ENCODE measurements at regions not wholly inside any gene's neighbourhood (a gene's known extent, or its start where the extent isn't known, plus 50 kb on each side); places are given as distances from the start of the nearest gene placed in this dataset.
"Not testable (repeated sequence)": the region's sequence is repeated elsewhere in the genome, so short reads cannot be mapped to it uniquely, and the experiment has no call there.

DNA sequence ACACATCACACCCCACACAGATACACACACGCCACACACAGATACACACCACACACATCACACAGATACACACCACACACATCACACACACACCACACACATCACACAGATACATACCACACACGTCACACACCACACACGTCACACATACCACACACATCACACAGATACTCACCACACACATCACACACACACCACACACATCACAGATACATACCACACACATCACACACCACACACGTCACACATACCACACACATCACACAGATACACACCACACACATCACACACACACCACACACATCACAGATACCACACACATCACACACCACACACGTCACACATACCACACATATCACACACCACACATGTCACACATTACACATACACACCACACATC is 159.3 kb downstream of the NDUFA10 start:
- H3K9me3 ChIP-seq (ENCODE audit: control insufficient read depth, insufficient read depth, low read length); H3K36me3 ChIP-seq (ENCODE audit: control insufficient read depth, insufficient read depth, low read length); H3K27me3 ChIP-seq (ENCODE audit: control insufficient read depth, insufficient read depth, low read length); DNase-seq (ENCODE audit: low read depth, low spot score); H3K4me3 ChIP-seq (ENCODE audit: low read length); H3K4me1 ChIP-seq (ENCODE audit: control insufficient read depth, insufficient read depth, low read length); H3K27ac ChIP-seq (ENCODE audit: low read length): not testable (repeated sequence)
- 100% methylated on average over 5 of the region's 5 CpGs for WGBS (ENCODE audit: insufficient coverage, insufficient read length)

DNA sequence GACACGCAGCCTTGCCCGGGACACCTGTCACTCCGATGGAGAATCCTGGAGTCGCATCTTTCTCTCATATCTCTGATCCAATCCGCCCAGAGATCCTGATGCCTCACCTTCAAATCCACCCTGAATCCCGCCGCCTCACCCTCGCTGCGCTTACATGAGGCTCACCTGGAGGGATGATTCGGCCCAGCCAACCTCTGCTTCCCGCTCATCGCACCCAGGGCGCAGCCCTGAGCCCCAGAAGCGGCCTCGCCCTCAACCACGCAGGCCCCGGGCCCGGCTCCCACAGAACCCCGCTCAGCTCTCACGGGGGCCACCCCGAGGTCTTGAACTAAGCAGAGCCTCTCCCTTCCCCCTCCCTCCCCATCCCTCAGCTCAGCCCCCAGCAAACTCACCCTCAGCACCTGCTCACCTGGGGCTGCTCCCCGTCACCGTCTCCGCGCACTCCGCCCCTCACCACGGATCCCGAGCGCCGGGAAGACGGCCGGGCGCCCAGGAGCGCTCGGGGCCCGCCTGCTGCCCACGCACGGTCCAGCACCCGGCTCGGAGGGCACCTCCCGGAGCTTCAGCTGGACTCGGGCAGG is 160.0 kb downstream of the NDUFA10 start:
- no peaks in the 10 kb centered on the region for H3K4me1 ChIP-seq (ENCODE audit: control insufficient read depth, insufficient read depth, low read length)
- no peak overlapping the region for H3K27ac ChIP-seq (ENCODE audit: low read length)
- no peaks in the 10 kb centered on the region for H3K27me3 ChIP-seq (ENCODE audit: control insufficient read depth, insufficient read depth, low read length)
- WGBS (ENCODE audit: insufficient coverage, insufficient read length), result no CpG with 5 or more reads among the region's 42 CpGs
- H3K4me3 ChIP-seq (ENCODE audit: low read length), result no peak overlapping the region
- H3K9me3 ChIP-seq (ENCODE audit: control insufficient read depth, insufficient read depth, low read length), result no peaks in the 10 kb centered on the region; the same call in 1 of the 2 replicates
- H3K36me3 ChIP-seq (ENCODE audit: control insufficient read depth, insufficient read depth, low read length), result no peaks in the 10 kb centered on the region
- DNase-seq (ENCODE audit: low read depth, low spot score), result no peak

DNA sequence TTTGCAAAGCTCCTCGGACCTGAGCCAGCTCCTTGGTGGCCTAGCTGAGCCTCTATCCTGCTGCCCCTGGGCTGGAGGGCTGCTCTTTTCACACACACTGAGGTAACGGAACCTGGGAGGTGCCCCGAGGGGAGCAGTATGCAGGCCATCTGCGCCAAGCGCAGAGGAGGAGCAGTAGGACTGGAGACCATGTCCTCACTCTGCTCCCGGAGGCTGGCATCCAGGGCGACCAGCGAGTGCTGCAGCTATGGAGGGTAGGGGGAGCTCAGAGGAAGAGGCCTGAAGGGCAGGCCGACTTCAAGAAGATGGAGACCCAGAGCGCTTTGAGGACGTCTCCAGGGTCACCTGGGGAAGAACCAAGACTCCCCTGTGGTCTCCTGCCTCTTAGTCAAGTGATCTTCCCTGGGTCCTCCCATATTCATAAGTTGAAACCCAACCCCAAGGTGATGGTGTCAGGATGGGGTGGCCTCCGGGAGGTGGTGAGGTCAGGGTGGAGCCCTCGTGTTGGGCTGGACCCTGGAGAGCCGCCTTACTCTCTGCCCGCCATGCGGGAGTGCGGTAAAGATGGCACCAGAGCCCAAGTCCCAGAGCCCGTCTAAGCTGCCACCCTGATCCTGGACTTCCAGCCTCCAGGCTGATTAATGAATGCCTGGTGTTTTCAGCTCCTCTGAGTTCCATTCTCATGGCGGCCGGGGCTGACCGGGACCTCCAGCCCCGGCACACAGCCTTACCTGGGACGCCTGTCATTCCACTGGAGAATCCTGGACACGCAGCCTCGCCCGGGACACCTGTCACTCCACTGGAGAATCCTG is 160.7 kb downstream of the NDUFA10 start:
- Histone ChIP-seq H3K4me1 (ENCODE audit: control insufficient read depth, insufficient read depth, low read length) (no peaks in the 10 kb centered on the region), H3K36me3 (ENCODE audit: control insufficient read depth, insufficient read depth, low read length) (no peaks in the 10 kb centered on the region), H3K4me3 (ENCODE audit: low read length) (no peak overlapping the region), H3K27me3 (ENCODE audit: control insufficient read depth, insufficient read depth, low read length) (no peaks in the 10 kb centered on the region), H3K27ac (ENCODE audit: low read length) (no peak overlapping the region), H3K9me3 (ENCODE audit: control insufficient read depth, insufficient read depth, low read length) (no peaks in the 10 kb centered on the region; the same call in 1 of the 2 replicates)
- WGBS (ENCODE audit: insufficient coverage, insufficient read length), result no CpG with 5 or more reads among the region's 26 CpGs
- DNase-seq (ENCODE audit: low read depth, low spot score), result no peak

DNA sequence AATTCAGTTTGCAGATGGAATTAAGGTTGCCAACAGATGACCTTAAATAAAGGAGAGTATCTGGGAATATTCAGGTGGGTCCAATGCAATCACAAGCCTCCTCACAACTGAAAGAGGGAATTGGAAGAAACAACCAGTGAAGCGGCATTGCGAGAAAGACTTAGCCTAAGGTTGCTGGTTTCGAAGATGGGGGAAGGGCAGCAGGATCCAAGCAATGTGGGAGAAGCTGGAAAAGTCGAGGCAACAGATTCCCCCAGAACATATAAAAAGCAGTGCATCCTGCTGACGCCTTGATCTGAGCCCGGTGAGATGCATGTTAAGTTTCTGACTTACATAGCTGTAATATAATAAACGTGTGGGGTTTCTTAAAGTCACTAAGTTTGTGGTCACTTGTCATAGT is 162.5 kb downstream of the NDUFA10 start:
- no peaks in the 10 kb centered on the region for H3K4me1 ChIP-seq (ENCODE audit: control insufficient read depth, insufficient read depth, low read length)
- H3K9me3 ChIP-seq (ENCODE audit: control insufficient read depth, insufficient read depth, low read length), result no peaks in the 10 kb centered on the region
- H3K36me3 ChIP-seq (ENCODE audit: control insufficient read depth, insufficient read depth, low read length), result no peaks in the 10 kb centered on the region
- no peak overlapping the region for H3K4me3 ChIP-seq (ENCODE audit: low read length)
- no peak overlapping the region for H3K27ac ChIP-seq (ENCODE audit: low read length)
- WGBS (ENCODE audit: insufficient coverage, insufficient read length), result no CpG with 5 or more reads among the region's 7 CpGs
- DNase-seq (ENCODE audit: low read depth, low spot score), result no peak
- H3K27me3 ChIP-seq (ENCODE audit: control insufficient read depth, insufficient read depth, low read length), result no peaks in the 10 kb centered on the region

DNA sequence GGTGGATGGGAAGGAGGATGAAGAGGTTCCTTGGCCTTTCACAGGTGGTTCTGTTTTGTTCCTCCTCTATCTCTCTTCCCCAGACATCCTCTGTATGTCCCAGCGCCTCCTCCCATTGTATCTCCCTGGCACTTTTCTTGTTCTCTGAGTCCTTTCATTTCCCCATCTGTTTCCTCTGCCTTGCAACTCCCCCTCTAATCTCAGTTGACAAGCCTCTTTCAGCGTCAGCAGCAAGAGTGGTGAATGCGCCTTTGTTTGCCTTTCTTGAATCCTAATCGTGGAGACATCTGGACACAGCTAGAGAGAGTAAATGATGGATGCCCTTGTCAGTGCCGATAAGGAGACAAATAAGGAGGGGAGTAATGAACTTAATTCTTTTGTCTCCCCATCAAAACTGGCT is 167.0 kb downstream of the NDUFA10 start:
- Histone ChIP-seq H3K9me3 (ENCODE audit: control insufficient read depth, insufficient read depth, low read length) (no peaks in the 10 kb centered on the region; the same call in 1 of the 2 replicates), H3K36me3 (ENCODE audit: control insufficient read depth, insufficient read depth, low read length) (no peaks in the 10 kb centered on the region), H3K27ac (ENCODE audit: low read length) (no peak overlapping the region), H3K4me3 (ENCODE audit: low read length) (no peak overlapping the region), H3K27me3 (ENCODE audit: control insufficient read depth, insufficient read depth, low read length) (no peaks in the 10 kb centered on the region), H3K4me1 (ENCODE audit: control insufficient read depth, insufficient read depth, low read length) (no peaks in the 10 kb centered on the region)
- DNase-seq (ENCODE audit: low read depth, low spot score), result no peak
- WGBS (ENCODE audit: insufficient coverage, insufficient read length), result no CpG with 5 or more reads among the region's 5 CpGs

DNA sequence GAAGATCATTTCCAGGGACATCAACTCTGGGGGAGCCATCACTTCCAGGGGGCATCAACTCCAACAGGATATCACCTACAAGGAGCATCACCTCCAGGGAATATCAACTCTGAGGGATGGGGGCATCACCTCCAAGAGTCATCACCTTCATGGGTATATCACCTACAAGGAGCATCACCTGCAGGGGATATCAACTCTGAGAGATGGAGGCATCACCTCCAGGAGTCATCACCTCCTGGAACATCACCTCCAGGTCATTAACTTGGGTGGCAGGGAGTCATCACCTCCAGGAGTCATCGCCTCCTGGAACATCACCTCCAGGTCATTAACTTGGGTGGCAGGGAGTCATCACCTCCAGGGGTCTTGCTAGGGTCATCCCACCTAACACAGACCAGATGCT is 167.6 kb downstream of the NDUFA10 start:
- H3K9me3 ChIP-seq (ENCODE audit: control insufficient read depth, insufficient read depth, low read length), result no peaks in the 10 kb centered on the region; the same call in 1 of the 2 replicates
- no peak overlapping the region for H3K4me3 ChIP-seq (ENCODE audit: low read length)
- no CpG with 5 or more reads among the region's 1 CpG for WGBS (ENCODE audit: insufficient coverage, insufficient read length)
- no peaks in the 10 kb centered on the region for H3K4me1 ChIP-seq (ENCODE audit: control insufficient read depth, insufficient read depth, low read length)
- no peaks in the 10 kb centered on the region for H3K27me3 ChIP-seq (ENCODE audit: control insufficient read depth, insufficient read depth, low read length)
- H3K27ac ChIP-seq (ENCODE audit: low read length), result no peak overlapping the region
- no peak for DNase-seq (ENCODE audit: low read depth, low spot score)
- no peaks in the 10 kb centered on the region for H3K36me3 ChIP-seq (ENCODE audit: control insufficient read depth, insufficient read depth, low read length)

DNA sequence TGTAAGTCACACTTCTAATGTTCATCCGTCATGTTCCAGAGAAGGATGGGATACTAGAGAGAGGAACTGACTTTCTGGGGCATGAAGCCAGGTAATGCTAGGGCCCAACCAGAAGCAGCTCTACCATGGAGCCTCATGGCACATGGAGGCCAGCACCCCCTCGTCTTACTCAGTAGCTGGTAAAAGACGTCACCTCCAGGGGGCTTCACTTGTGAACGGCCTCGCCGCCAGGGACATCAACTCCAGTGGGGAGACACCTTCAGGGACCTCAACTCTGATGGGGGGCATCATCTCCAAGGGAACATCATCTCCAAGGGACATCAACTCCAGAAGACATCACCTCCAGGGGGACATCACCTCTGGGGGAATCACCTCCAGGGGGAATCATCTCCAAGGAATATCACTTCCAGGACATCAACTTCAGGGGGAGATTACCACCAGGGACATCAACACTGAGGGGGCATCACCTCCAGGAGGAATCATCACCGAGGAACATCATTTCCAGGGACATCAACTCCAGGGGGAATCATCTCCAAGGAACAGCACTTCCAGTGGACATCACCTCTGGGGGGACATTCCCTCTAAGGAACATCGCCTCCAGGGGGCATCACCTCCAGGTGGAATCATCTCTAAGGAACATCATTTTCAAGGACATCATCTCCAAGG is 168.4 kb downstream of the NDUFA10 start:
- no peaks in the 10 kb centered on the region for H3K4me1 ChIP-seq (ENCODE audit: control insufficient read depth, insufficient read depth, low read length)
- H3K4me3 ChIP-seq (ENCODE audit: low read length), result no peak overlapping the region
- no peak for DNase-seq (ENCODE audit: low read depth, low spot score)
- WGBS (ENCODE audit: insufficient coverage, insufficient read length), result no CpG with 5 or more reads among the region's 8 CpGs
- no peak overlapping the region for H3K27ac ChIP-seq (ENCODE audit: low read length)
- no peaks in the 10 kb centered on the region; the same call in 1 of the 2 replicates for H3K9me3 ChIP-seq (ENCODE audit: control insufficient read depth, insufficient read depth, low read length)
- H3K36me3 ChIP-seq (ENCODE audit: control insufficient read depth, insufficient read depth, low read length), result no peaks in the 10 kb centered on the region
- no peaks in the 10 kb centered on the region for H3K27me3 ChIP-seq (ENCODE audit: control insufficient read depth, insufficient read depth, low read length)

DNA sequence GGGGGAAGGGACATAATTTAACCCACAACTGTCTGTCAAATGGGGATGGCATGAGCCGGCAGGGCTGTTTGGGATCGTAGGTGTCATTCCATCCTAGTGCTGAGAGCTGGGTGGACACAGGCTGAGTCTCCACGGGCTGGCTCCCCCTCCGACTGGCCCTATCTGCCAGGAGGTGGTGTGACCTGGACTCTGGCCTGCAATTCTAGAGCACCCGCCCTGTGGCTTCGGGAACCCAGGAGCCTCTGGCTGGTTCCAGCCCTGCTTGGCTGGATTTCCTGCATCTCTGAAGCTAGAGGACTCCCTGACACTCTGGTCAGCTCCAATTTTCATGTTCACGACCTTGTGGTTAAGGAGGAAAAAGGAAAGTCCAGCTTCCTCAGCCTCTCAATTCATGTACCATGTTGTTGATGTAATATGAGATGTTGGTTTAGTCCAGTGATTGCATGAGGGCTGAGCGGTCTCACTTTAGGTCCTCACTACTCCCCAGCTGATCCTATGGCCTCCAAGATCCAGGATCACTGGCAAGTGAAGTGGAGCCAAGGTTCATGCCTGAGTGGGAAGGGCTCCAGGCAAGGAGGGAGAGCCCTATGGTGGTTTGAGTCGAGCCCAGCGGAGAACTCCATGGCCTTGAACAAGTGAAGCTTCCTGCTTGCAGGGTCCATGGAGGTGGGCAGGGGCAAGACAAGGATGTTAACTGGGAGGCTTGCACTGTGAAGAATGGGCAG is 169.1 kb downstream of the NDUFA10 start:
- Histone ChIP-seq H3K4me1 (ENCODE audit: control insufficient read depth, insufficient read depth, low read length) (no peaks in the 10 kb centered on the region), H3K27me3 (ENCODE audit: control insufficient read depth, insufficient read depth, low read length) (no peaks in the 10 kb centered on the region), H3K4me3 (ENCODE audit: low read length) (no peak overlapping the region), H3K27ac (ENCODE audit: low read length) (no peak overlapping the region), H3K9me3 (ENCODE audit: control insufficient read depth, insufficient read depth, low read length) (no peaks in the 10 kb centered on the region; the same call in 1 of the 2 replicates), H3K36me3 (ENCODE audit: control insufficient read depth, insufficient read depth, low read length) (no peaks in the 10 kb centered on the region)
- no CpG with 5 or more reads among the region's 10 CpGs for WGBS (ENCODE audit: insufficient coverage, insufficient read length)
- DNase-seq (ENCODE audit: low read depth, low spot score), result no peak

DNA sequence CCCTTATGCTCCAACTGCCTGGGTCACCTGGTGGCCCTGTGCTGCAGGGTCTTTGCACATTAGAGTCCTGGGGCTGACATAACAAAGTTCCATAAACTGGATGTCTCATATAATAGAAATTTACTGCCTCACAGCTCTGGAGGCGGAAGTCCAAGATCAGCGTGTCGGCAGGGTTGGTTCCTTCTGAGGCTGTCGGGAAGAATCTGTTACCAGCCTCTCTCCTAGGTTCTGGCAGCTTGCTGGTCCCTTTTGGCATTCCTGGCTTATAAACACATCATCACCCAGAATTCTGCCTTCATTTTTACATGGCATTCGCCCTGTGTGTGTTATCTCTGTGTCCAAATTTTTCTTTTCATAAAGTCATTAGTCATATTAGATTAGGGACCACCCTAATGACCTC is 170.5 kb downstream of the NDUFA10 start:
- H3K27ac ChIP-seq (ENCODE audit: low read length), result no peak overlapping the region
- H3K9me3 ChIP-seq (ENCODE audit: control insufficient read depth, insufficient read depth, low read length), result no peaks in the 10 kb centered on the region; the same call in 1 of the 2 replicates
- no peak for DNase-seq (ENCODE audit: low read depth, low spot score)
- H3K36me3 ChIP-seq (ENCODE audit: control insufficient read depth, insufficient read depth, low read length), result no peaks in the 10 kb centered on the region
- H3K4me3 ChIP-seq (ENCODE audit: low read length), result no peak overlapping the region
- no peaks in the 10 kb centered on the region for H3K4me1 ChIP-seq (ENCODE audit: control insufficient read depth, insufficient read depth, low read length)
- H3K27me3 ChIP-seq (ENCODE audit: control insufficient read depth, insufficient read depth, low read length), result no peaks in the 10 kb centered on the region
- WGBS (ENCODE audit: insufficient coverage, insufficient read length), result no CpG with 5 or more reads among the region's 5 CpGs

DNA sequence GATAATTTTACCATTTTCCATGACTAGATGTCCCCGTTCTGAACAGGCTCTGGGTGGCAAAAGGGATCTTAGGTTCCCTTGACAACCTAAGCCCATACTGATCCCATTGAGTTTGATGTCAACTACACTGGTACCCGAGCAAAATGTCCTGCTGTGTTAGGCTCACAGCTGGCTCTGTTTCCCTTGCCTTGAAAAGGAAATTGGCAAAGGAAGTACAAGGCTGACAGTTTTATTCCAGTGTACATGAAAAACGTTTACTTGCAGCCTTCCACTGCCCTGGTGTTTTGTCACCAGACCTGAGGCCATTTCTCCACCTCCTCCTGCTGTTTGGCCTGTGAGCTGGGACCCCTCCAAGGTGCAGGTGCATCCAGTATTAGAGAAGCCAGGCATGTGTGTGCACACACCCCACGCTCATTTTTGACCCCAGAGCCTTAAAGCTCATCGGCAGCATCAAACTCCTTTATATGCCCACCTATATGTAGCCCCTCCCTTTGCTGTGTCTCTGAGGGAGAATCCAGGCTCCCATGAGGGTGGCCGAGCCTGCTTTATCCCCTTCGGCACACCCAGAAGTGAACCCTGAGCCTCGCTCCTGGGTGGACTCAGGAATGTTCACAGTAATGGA is 171.3 kb downstream of the NDUFA10 start:
- Histone ChIP-seq H3K9me3 (ENCODE audit: control insufficient read depth, insufficient read depth, low read length) (no peaks in the 10 kb centered on the region; the same call in 1 of the 2 replicates), H3K27ac (ENCODE audit: low read length) (no peak overlapping the region), H3K4me1 (ENCODE audit: control insufficient read depth, insufficient read depth, low read length) (no peaks in the 10 kb centered on the region), H3K36me3 (ENCODE audit: control insufficient read depth, insufficient read depth, low read length) (no peaks in the 10 kb centered on the region), H3K4me3 (ENCODE audit: low read length) (no peak overlapping the region), H3K27me3 (ENCODE audit: control insufficient read depth, insufficient read depth, low read length) (no peaks in the 10 kb centered on the region)
- no CpG with 5 or more reads among the region's 8 CpGs for WGBS (ENCODE audit: insufficient coverage, insufficient read length)
- no peak for DNase-seq (ENCODE audit: low read depth, low spot score)
